Thyroid gland (tissue), 4 donors: ENCODE measurements at regions not wholly inside any gene's neighbourhood (a gene's known extent, or its start where the extent isn't known, plus 50 kb on each side); places are given as distances from the start of the nearest gene placed in this dataset.

Source experiments
- DNase-seq, 2 donors: peaks; one replicate each; pipeline ENCODE4 v3.0.0-alpha.2; 2019
- H3K27ac ChIP-seq, 3 donors: fragments of 200-600 bp; sonication (generic); 1 replicate in 2 of 3; 2 replicates in 1 of 3; pipeline ENCODE4 v1.5.1; 2016 to 2019; ENCODE audit warnings: mild to moderate bottlenecking in 1 of 3, moderate library complexity in 1 of 3
- H3K27me3 ChIP-seq: fragments of 200-600 bp; sonication (generic); one replicate; pipeline ENCODE4 v1.5.1; 2019
- H3K36me3 ChIP-seq, 2 donors: fragments of 200-600 bp; sonication (generic); one replicate each; pipeline ENCODE4 v1.5.1; 2016 to 2019
- H3K4me1 ChIP-seq, 2 donors: fragments of 200-600 bp; sonication (generic); one replicate each; pipeline ENCODE4 v1.5.1; 2017 to 2019
- H3K4me3 ChIP-seq, 3 donors: fragments of 200-600 bp; sonication (generic); replicated peaks in 1 of 3; 1 replicate in 2 of 3; 2 replicates in 1 of 3; pipeline ENCODE4 v1.5.1; 2016; ENCODE audit warnings: mild to moderate bottlenecking in 1 of 3
- H3K9me3 ChIP-seq: fragments of 200-600 bp; sonication (generic); one replicate; pipeline ENCODE4 v1.5.1; 2017
- CTCF ChIP-seq, 6 experiments: fragments of 200-600 bp in 3 of 6; fragments of 450-650 bp in 3 of 6; sonication (generic) in 3 of 6; IDR thresholded peaks; one replicate each; pipeline ENCODE4 v1.5.1; 2016 to 2019; ENCODE audit warnings: antibody characterized with exemption in 6 of 6, mild to moderate bottlenecking in 2 of 6, inconsistent platforms in 1 of 6, moderate library complexity in 1 of 6
- POLR2A ChIP-seq, 2 donors: fragments of 450-650 bp; IDR thresholded peaks; one replicate each; pipeline ENCODE4 v1.6.1; 2017; ENCODE audit warnings: antibody characterized with exemption in 2 of 2, mild to moderate bottlenecking in 2 of 2, moderate library complexity in 1 of 2
- WGBS, 2 donors: methylation state at CpG; one replicate each; pipeline ENCODE4 v1.1.5; 2017; 5-methylcytosine and 5-hydroxymethylcytosine counted together
- intact Hi-C: fragments of 100-400 bp; cut with DNase I; formaldehyde crosslinking; loops from one replicate; pipeline ENCODE4 v1.15.1; 2023

- H3K27me3 ChIP-seq = no peaks in the 10 kb centered on the region
- TF ChIP-seq POLR2A (IDR thresholded peaks at IDR 0.05) (no peak), CTCF (IDR thresholded peaks at IDR 0.05) (no peak)
- WGBS, 2 donors = 83 to 84% methylated on average over 11 to 12 of the region's 12 CpGs
- DNase-seq = no peak
- no peaks in the 10 kb centered on the region for H3K36me3 ChIP-seq
- H3K9me3 ChIP-seq = no peaks in the 10 kb centered on the region
- intact Hi-C loops = no loop called here
- H3K27ac ChIP-seq = no peak overlapping the region
- no peak overlapping the region for H3K4me3 ChIP-seq
- no peaks in the 10 kb centered on the region for H3K4me1 ChIP-seq
Observed at GRCh38 chr6:33957131-33957891, 153.5 kb upstream of the MLN start.

DNA sequence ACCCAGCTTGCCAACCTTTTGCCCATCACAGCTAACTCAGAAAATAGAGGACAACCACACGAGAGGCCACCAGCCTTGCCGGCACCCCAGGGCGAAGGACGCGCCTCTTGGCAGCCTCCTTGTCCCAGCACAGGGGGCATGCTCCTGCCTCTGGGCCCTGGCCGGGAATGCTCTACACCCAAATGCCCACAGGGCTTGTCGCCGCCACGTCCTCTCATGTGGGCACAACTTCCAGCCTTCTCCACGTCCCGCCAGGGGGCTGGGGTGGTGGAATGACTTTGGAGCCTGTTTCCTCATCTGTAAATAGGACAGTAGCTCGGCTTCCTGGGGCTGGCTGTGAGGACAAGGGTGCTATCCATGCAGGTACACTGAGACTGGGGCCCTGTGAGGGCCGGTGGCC is 152.4 kb upstream of the MLN start:
- TF ChIP-seq CTCF (IDR thresholded peaks at IDR 0.05) = no peak
- no peak for TF ChIP-seq POLR2A (IDR thresholded peaks at IDR 0.05)
- 94 to 98% methylated on average over 8 to 11 of the region's 13 CpGs for WGBS, 2 donors
- Histone ChIP-seq H3K27me3 (no peaks in the 10 kb centered on the region), H3K4me1 (no peaks in the 10 kb centered on the region), H3K27ac (no peak overlapping the region), H3K9me3 (no peaks in the 10 kb centered on the region), H3K4me3 (no peak overlapping the region), H3K36me3 (no peaks in the 10 kb centered on the region)
- intact Hi-C loops = no loop called here
- DNase-seq = no peak

DNA sequence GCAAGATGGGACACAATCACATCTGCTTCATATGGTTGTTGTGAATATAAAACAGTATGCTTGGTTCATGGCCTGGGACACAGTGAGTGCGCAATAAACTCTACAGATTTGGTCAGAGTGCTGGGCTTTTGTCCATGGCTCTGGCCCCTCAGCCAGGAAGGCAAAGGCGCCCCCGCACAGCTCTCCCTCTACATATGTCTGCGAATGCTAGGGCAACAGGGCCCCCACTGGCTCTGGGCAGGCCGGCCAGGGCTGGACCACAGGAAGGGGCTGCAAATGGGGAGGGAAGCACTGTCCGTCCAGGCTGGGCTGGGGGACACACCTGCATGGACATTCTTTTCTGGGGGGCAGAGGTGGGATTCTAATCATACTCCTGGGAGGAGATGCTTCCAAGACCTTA is 151.8 kb upstream of the MLN start:
- no peak overlapping the region for H3K4me3 ChIP-seq
- intact Hi-C loops = no loop called here
- H3K4me1 ChIP-seq = no peaks in the 10 kb centered on the region
- no peaks in the 10 kb centered on the region for H3K27me3 ChIP-seq
- no peak for DNase-seq
- no peak for TF ChIP-seq POLR2A (IDR thresholded peaks at IDR 0.05)
- TF ChIP-seq CTCF (IDR thresholded peaks at IDR 0.05) = no peak
- no peaks in the 10 kb centered on the region for H3K9me3 ChIP-seq
- H3K27ac ChIP-seq = no peak overlapping the region
- 86 to 89% methylated on average over 4 to 5 of the region's 6 CpGs for WGBS, 2 donors
- no peaks in the 10 kb centered on the region for H3K36me3 ChIP-seq

GRCh38 chr6:33954453-33954852 is 150.7 kb upstream of the MLN start:
- H3K27me3 ChIP-seq = no peaks in the 10 kb centered on the region
- no peaks in the 10 kb centered on the region for H3K36me3 ChIP-seq
- no peak overlapping the region for H3K27ac ChIP-seq
- 59% methylated on average over 3 of the region's 3 CpGs for WGBS, 2 donors
- no peaks in the 10 kb centered on the region for H3K4me1 ChIP-seq
- intact Hi-C loops = no loop called here
- no peak overlapping the region for H3K4me3 ChIP-seq
- DNase-seq = no peak
- no peaks in the 10 kb centered on the region for H3K9me3 ChIP-seq
- no peak for TF ChIP-seq POLR2A (IDR thresholded peaks at IDR 0.05)
- TF ChIP-seq CTCF (IDR thresholded peaks at IDR 0.05) = no peak

DNA sequence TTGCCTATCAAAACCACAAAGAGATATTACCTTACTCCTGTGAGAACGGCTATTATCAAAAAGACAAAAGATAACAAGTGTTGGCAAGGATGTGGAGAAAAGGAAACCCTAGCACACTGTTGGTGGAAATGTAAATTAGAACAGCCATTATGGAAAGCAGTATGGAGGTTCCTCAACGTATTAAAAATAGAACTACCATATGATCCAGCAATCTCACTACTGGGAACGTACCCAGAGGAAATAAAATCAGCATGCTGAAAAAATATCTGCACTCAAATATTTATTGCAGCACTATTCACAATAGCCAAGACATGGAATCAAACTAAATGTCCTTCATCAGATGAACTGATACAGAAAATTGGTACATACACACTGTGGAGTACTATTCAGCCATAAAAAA is 149.4 kb upstream of the MLN start:
- TF ChIP-seq CTCF (IDR thresholded peaks at IDR 0.05) = no peak
- no peak for TF ChIP-seq POLR2A (IDR thresholded peaks at IDR 0.05)
- DNase-seq = no peak
- Histone ChIP-seq H3K27ac (no peak overlapping the region), H3K27me3 (no peaks in the 10 kb centered on the region), H3K4me3 (no peak overlapping the region), H3K4me1 (no peaks in the 10 kb centered on the region), H3K36me3 (no peaks in the 10 kb centered on the region), H3K9me3 (no peaks in the 10 kb centered on the region)
- intact Hi-C loops = no loop called here
- 68 to 77% methylated on average over 3 of the region's 3 CpGs for WGBS, 2 donors
